ENCODE measurements at regions not wholly inside any gene's neighbourhood (a gene's known extent, or its start where the extent isn't known, plus 50 kb on each side); places are given as distances from the start of the nearest gene placed in this dataset.
"Not testable (repeated sequence)": the region's sequence is repeated elsewhere in the genome, so short reads cannot be mapped to it uniquely, and the experiment has no call there.

GRCh38 chrY:18718714-18719113, 54.8 kb downstream of the HSFY2 start:
- not testable (repeated sequence) for H3K4me1 ChIP-seq (ENCODE audit: insufficient read depth, insufficient read length); H3K27me3 ChIP-seq (ENCODE audit: insufficient read depth, insufficient read length); H3K4me3 ChIP-seq (ENCODE audit: insufficient read length, low read depth); H3K9me3 ChIP-seq (ENCODE audit: insufficient read depth, low read length); DNase-seq (ENCODE audit: low read depth, low spot score); H3K36me3 ChIP-seq (ENCODE audit: insufficient read depth, insufficient read length, low read length); H3K9ac ChIP-seq (ENCODE audit: insufficient read length, low read depth)

- not testable (repeated sequence) for H3K9ac ChIP-seq (ENCODE audit: insufficient read length, low read depth); H3K9me3 ChIP-seq (ENCODE audit: insufficient read depth, low read length); H3K4me3 ChIP-seq (ENCODE audit: insufficient read length, low read depth); H3K27me3 ChIP-seq (ENCODE audit: insufficient read depth, insufficient read length); H3K4me1 ChIP-seq (ENCODE audit: insufficient read depth, insufficient read length); DNase-seq (ENCODE audit: low read depth, low spot score); H3K36me3 ChIP-seq (ENCODE audit: insufficient read depth, insufficient read length, low read length)
Observed at GRCh38 chrY:18720395-18720794, 53.1 kb downstream of the HSFY2 start.

All from NT2/D1 (cell line).